ENCODE measurements at regions not wholly inside any gene's neighbourhood (a gene's known extent, or its start where the extent isn't known, plus 50 kb on each side); places are given as distances from the start of the nearest gene placed in this dataset.
"Not testable (repeated sequence)": the region's sequence is repeated elsewhere in the genome, so short reads cannot be mapped to it uniquely, and the experiment has no call there.

DNA sequence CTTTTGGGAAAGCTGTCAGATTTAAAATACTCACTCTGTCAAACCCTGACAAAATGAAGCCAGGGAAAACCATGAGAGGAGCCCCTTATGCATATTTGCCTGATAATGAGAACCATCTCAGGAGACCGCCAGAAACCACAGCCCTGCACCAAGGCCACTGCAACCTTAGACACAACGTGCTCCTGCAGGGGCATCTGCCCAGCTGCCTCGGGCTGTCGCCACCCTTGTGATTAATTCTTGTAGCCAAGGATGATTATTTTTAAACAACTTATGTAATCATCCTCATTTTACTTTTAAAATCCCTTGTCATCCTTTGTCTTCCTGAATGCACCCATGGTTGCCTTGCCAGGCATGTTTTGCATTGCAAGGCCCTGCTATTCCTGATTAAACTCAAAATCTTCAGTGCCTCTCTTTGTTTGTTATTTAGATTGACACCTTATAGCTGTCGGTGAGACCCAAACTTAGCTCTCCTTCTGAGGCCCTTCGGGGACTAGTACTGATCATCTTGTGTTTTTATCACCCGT lies 766.4 kb upstream of the TMEM132C start:
- H3K27ac ChIP-seq: no peak overlapping the region
- no peak for DNase-seq
- H3K36me3 ChIP-seq: no peaks in the 10 kb centered on the region
- intact Hi-C loops (cut with DNase I): no loop called here
- no peaks in the 10 kb centered on the region for H3K9me3 ChIP-seq
- no peaks in the 10 kb centered on the region for H3K4me1 ChIP-seq
- no peak overlapping the region for H3K4me3 ChIP-seq
- TF ChIP-seq POLR2A (IDR thresholded peaks at IDR 0.05) (no peak), CTCF (IDR thresholded peaks at IDR 0.05) (no peak)
- WGBS, 2 donors: 64 to 71% methylated on average over 7 of the region's 7 CpGs
- H3K27me3 ChIP-seq: no peaks in the 10 kb centered on the region

GRCh38 chr12:127501916-127502315 lies 765.1 kb upstream of the TMEM132C start:
- no peaks in the 10 kb centered on the region for H3K9me3 ChIP-seq
- WGBS, 2 donors: 51 to 88% methylated on average over 3 to 5 of the region's 6 CpGs

DNA sequence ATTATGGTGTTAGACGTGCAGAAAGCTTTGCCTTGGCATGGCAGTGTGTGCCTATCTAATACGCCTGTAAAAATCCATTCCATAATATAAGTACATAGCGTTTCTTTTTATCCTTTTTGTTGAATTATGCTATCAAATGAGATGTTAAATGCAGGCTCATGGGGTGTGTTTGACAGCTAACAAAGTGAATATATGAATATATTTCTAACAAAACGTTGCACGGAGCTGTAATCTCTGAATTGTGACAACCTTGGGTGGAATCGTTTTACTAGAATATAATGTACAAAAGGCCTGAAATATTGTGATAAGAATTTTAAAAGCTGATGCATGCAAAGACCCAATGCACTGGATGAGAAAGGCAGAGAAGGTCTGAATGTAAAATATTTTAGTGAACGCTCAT lies 763.7 kb upstream of the TMEM132C start:
- TF ChIP-seq POLR2A (IDR thresholded peaks at IDR 0.05) (no peak), CTCF (IDR thresholded peaks at IDR 0.05) (no peak)
- no peak overlapping the region for H3K27ac ChIP-seq
- no peaks in the 10 kb centered on the region for H3K27me3 ChIP-seq
- no peaks in the 10 kb centered on the region for H3K9me3 ChIP-seq
- no peak overlapping the region for H3K4me3 ChIP-seq
- no peaks in the 10 kb centered on the region for H3K36me3 ChIP-seq
- DNase-seq: no peak
- no peaks in the 10 kb centered on the region for H3K4me1 ChIP-seq
- intact Hi-C loops (cut with DNase I): no loop called here
- WGBS, 2 donors: 83 to 85% methylated on average over 7 of the region's 7 CpGs

More at GRCh38 chr12:127501916-127502315, 765.1 kb upstream of the TMEM132C start:
- Histone ChIP-seq H3K4me1 (no peaks in the 10 kb centered on the region), H3K36me3 (no peaks in the 10 kb centered on the region), H3K27ac (no peak overlapping the region), H3K27me3 (no peaks in the 10 kb centered on the region), H3K4me3 (no peak overlapping the region)
- intact Hi-C loops (cut with DNase I): no loop called here
- no peak for DNase-seq
- TF ChIP-seq POLR2A (IDR thresholded peaks at IDR 0.05): no peak

DNA sequence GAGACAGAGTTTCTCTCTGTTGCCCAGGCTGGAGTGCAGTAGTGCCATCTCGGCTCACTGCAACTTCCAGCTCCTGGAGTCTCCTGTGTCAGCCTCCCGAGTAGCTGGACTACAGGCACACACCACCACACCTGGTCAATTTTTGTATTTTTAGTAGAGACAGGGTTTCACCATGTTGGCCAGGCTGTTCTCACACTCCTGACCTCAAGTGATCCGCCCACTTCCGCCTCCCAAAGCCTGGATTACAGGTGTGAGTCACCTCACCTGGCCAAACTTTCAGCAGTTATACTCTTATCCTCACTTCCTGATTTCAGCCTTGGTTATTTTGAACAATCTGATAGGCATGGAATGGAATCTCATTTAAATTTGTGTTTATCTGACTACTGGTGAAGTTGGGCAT lies 763.0 kb upstream of the TMEM132C start:
- H3K27me3 ChIP-seq; H3K27ac ChIP-seq; DNase-seq; H3K4me1 ChIP-seq; H3K36me3 ChIP-seq; H3K9me3 ChIP-seq; intact Hi-C loops (cut with DNase I); H3K4me3 ChIP-seq: not testable (repeated sequence)
- 59 to 73% methylated on average over 4 of the region's 4 CpGs for WGBS, 2 donors

- TF ChIP-seq CTCF (IDR thresholded peaks at IDR 0.05) (no peak), POLR2A (IDR thresholded peaks at IDR 0.05) (no peak)
- no peak overlapping the region for H3K4me3 ChIP-seq
- H3K9me3 ChIP-seq: no peaks in the 10 kb centered on the region
- H3K27me3 ChIP-seq: no peaks in the 10 kb centered on the region
- no peaks in the 10 kb centered on the region for H3K36me3 ChIP-seq
- H3K27ac ChIP-seq: no peak overlapping the region
- intact Hi-C loops (cut with DNase I): no loop called here
- H3K4me1 ChIP-seq: no peaks in the 10 kb centered on the region
- no peak for DNase-seq
- WGBS, 2 donors: 57 to 85% methylated on average over 5 of the region's 5 CpGs
These were observed 762.1 kb upstream of the TMEM132C start for GRCh38 chr12:127504874-127505273.

DNA sequence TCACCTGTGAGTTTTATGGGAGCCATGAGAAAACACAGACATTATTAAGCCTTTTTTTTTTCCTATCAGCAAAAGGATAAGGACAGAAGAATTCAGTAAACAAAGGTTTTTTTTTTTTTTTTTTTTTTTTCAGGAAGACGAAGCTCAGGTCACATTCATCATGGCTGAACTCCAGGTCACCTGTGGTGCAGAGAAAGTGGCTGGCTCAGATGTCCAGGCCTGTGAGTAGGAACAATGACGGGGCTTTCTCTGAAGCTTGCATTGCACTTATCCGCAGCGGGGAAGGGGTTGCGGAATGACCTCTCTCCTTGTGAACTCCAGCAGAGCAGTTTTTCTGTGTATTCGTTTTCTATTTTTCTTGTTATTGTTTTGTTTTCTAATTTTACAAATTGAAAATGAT lies 759.6 kb upstream of the TMEM132C start:
- DNase-seq: no peak
- WGBS, 2 donors: 68 to 73% methylated on average over 6 of the region's 6 CpGs
- TF ChIP-seq CTCF (IDR thresholded peaks at IDR 0.05): no peak
- TF ChIP-seq POLR2A (IDR thresholded peaks at IDR 0.05): no peak
- intact Hi-C loops (cut with DNase I): no loop called here
- H3K9me3 ChIP-seq: no peaks in the 10 kb centered on the region
- no peaks in the 10 kb centered on the region for H3K4me1 ChIP-seq
- H3K27ac ChIP-seq: no peak overlapping the region
- no peaks in the 10 kb centered on the region for H3K27me3 ChIP-seq
- H3K4me3 ChIP-seq: no peak overlapping the region
- no peaks in the 10 kb centered on the region for H3K36me3 ChIP-seq
